Endodermal cell (in vitro differentiated cells): ENCODE measurements at regions not wholly inside any gene's neighbourhood (a gene's known extent, or its start where the extent isn't known, plus 50 kb on each side); places are given as distances from the start of the nearest gene placed in this dataset.

Experiments
- DNase-seq: peaks from one replicate; pipeline ENCODE4 v3.0.0-alpha.2; 2017
- H3K27ac ChIP-seq: 2 replicates; pipeline ENCODE4 v1.5.1; 2013; ENCODE audit warnings: mild to moderate bottlenecking, low read depth, low read length, moderate library complexity
- H3K27me3 ChIP-seq: 2 replicates; pipeline ENCODE4 v1.6.1; 2013; ENCODE audit warnings: mild to moderate bottlenecking, low read length, moderate library complexity; ENCODE audit not compliant: insufficient read depth, control insufficient read depth, poor library complexity, severe bottlenecking
- H3K36me3 ChIP-seq: 2 replicates; pipeline ENCODE4 v1.7.0; 2013; ENCODE audit warnings: mild to moderate bottlenecking, low read length, moderate library complexity; ENCODE audit not compliant: control insufficient read depth, insufficient read depth
- H3K4me1 ChIP-seq: one replicate; pipeline ENCODE4 v1.7.0; 2013; ENCODE audit warnings: low read length; ENCODE audit not compliant: control insufficient read depth, insufficient read depth
- H3K4me3 ChIP-seq: 2 replicates; pipeline ENCODE4 v1.5.1; 2013; ENCODE audit warnings: mild to moderate bottlenecking, low read length, moderate library complexity
- H3K9ac ChIP-seq: 2 replicates; pipeline ENCODE4 v1.6.1; 2013; ENCODE audit warnings: mild to moderate bottlenecking, low read length, moderate library complexity; ENCODE audit not compliant: poor library complexity, severe bottlenecking; ENCODE audit errors: extremely low read depth
- H3K9me3 ChIP-seq: 2 replicates; pipeline ENCODE4 v1.6.1; 2013; ENCODE audit warnings: mild to moderate bottlenecking, low read length, moderate library complexity; ENCODE audit not compliant: control insufficient read depth
- H3K27ac Mint-ChIP-seq: 2 replicates; pipeline ENCODE4 v1.8.0; 2020; ENCODE audit warnings: mixed read lengths
- H3K27me3 Mint-ChIP-seq: 2 replicates; pipeline ENCODE4 v1.8.0; 2021; ENCODE audit warnings: mild to moderate bottlenecking, mixed read lengths; ENCODE audit not compliant: insufficient read depth
- H3K36me3 Mint-ChIP-seq: 2 replicates; pipeline ENCODE4 v1.8.0; 2020; ENCODE audit warnings: low read depth, mixed read lengths
- H3K4me1 Mint-ChIP-seq: 2 replicates; pipeline ENCODE4 v1.8.0; 2020; ENCODE audit warnings: mixed read lengths
- H3K4me3 Mint-ChIP-seq: 2 replicates; pipeline ENCODE4 v1.8.0; 2020; ENCODE audit warnings: mild to moderate bottlenecking, moderate library complexity, mixed read lengths
- H3K9me3 Mint-ChIP-seq: 2 replicates; pipeline ENCODE4 v1.8.0; 2020; ENCODE audit warnings: mild to moderate bottlenecking, mixed read lengths
- WGBS, 2 experiments: methylation state at CpG; one replicate each; pipeline versions ENCODE4 v1.1.5 to v1.1.7; 2013; ENCODE audit warnings: missing lambda C conversion rate in 2 of 2, mixed read lengths in 1 of 2; ENCODE audit not compliant: insufficient coverage in 1 of 2, insufficient read length in 1 of 2; 5-methylcytosine and 5-hydroxymethylcytosine counted together
- TF ChIP-seq, protein P1 (sequence below): fragments of 200-600 bp; sonication (generic); conservative IDR thresholded peaks from 2 replicates; pipeline ENCODE4 v1.5.0; 2021; ENCODE audit warnings: antibody characterized with exemption, mild to moderate bottlenecking

DNA sequence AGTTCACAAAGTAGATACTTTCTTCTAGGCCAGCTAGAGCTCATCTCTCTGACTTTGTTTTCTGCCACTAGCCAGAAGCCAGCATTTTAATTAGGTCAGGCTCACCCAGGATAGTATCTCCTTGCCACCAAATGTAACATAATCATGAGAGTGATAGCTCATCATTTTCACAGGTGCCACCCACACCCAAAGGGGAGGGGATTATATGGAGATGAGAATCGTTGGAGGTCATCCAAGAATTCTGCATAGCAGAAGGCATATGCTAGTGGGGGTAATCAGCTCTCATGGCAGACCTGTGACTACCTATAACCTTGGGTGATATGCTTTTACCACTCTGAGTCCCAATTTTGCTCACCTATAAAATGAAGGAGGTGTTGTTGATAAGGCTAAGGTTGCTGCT is 523.0 kb downstream of the METTL15 start:
- H3K4me3 ChIP-seq = no peak overlapping the region
- Mint-ChIP-seq H3K9me3 (no peaks in the 10 kb centered on the region), H3K27ac (no peak overlapping the region), H3K36me3 (no peaks in the 10 kb centered on the region), H3K27me3 (peaks cover 2% of the 10 kb centered on the region), H3K4me1 (peaks cover 20% of the 10 kb centered on the region), H3K4me3 (no peak overlapping the region)
- no peak overlapping the region for H3K9ac ChIP-seq
- H3K27ac ChIP-seq = no peak overlapping the region
- H3K27me3 ChIP-seq = peaks cover 4% of the 10 kb centered on the region
- TF ChIP-seq, protein P1, sequence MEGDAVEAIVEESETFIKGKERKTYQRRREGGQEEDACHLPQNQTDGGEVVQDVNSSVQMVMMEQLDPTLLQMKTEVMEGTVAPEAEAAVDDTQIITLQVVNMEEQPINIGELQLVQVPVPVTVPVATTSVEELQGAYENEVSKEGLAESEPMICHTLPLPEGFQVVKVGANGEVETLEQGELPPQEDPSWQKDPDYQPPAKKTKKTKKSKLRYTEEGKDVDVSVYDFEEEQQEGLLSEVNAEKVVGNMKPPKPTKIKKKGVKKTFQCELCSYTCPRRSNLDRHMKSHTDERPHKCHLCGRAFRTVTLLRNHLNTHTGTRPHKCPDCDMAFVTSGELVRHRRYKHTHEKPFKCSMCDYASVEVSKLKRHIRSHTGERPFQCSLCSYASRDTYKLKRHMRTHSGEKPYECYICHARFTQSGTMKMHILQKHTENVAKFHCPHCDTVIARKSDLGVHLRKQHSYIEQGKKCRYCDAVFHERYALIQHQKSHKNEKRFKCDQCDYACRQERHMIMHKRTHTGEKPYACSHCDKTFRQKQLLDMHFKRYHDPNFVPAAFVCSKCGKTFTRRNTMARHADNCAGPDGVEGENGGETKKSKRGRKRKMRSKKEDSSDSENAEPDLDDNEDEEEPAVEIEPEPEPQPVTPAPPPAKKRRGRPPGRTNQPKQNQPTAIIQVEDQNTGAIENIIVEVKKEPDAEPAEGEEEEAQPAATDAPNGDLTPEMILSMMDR = no peak
- 59% methylated on average over 1 of the region's 1 CpG; no CpG with 5 or more reads in 1 of the 2 experiments for WGBS, 2 experiments
- peaks cover 6% of the 10 kb centered on the region for H3K4me1 ChIP-seq
- no peaks in the 10 kb centered on the region for H3K9me3 ChIP-seq
- no peak for DNase-seq
- H3K36me3 ChIP-seq = no peaks in the 10 kb centered on the region

DNA sequence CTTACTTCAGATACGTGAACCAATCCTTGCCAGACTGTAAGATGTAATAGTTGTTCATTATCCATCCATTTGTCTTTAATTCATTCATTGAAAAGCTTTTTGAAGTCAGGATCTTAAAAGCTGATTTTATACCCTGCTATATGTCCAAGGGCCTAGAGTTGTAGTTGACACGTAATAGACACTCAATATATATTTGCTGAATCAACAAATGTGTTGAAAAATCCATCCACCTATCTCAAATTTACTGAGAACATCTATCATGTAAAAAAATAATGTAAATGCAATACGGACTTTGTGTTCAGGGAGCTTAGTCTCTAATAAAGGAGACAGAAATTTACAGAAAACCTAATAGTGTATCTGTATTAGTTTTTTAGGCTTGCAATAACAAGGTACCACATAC is 521.0 kb downstream of the METTL15 start:
- H3K9me3 ChIP-seq = no peaks in the 10 kb centered on the region
- peaks cover 15% of the 10 kb centered on the region for H3K4me1 Mint-ChIP-seq
- H3K36me3 Mint-ChIP-seq = no peaks in the 10 kb centered on the region
- TF ChIP-seq, protein P1 = no peak
- no peak overlapping the region for H3K27ac Mint-ChIP-seq
- H3K9ac ChIP-seq = no peak overlapping the region
- H3K4me3 Mint-ChIP-seq = no peak overlapping the region
- peaks cover 6% of the 10 kb centered on the region for H3K4me1 ChIP-seq
- 91 to 100% methylated on average over 2 to 3 of the region's 3 CpGs for WGBS, 2 experiments
- no peak for DNase-seq
- peaks cover 2% of the 10 kb centered on the region for H3K27me3 Mint-ChIP-seq
- H3K9me3 Mint-ChIP-seq = peaks cover under 1% of the 10 kb centered on the region
- H3K27ac ChIP-seq = no peak overlapping the region
- no peak overlapping the region for H3K4me3 ChIP-seq
- no peaks in the 10 kb centered on the region for H3K36me3 ChIP-seq
- peaks cover 8% of the 10 kb centered on the region for H3K27me3 ChIP-seq

DNA sequence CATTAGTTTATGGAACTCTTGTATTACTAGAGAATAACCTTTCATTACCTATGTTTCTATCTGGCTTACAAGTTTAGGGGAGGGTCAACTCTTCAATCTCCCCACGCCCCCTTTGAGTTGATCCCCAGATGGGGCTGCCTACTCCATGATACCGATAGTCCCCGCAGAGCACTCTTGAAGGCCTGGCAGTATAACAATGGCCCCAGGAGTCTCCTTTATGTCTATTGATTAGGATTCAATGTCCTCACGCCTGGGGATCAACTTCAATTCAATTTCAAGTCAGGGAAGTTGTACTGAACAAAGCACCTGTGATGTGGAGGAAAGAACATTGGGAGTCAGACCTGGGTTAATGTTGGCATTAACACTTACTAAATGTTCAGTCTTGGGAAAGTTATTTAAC is 520.2 kb downstream of the METTL15 start:
- H3K4me3 Mint-ChIP-seq = no peak overlapping the region
- Histone ChIP-seq H3K36me3 (no peaks in the 10 kb centered on the region), H3K4me3 (no peak overlapping the region), H3K9ac (no peak overlapping the region), H3K9me3 (no peaks in the 10 kb centered on the region), H3K27ac (no peak overlapping the region), H3K4me1 (peaks cover 6% of the 10 kb centered on the region), H3K27me3 (peaks cover 8% of the 10 kb centered on the region)
- peaks cover 14% of the 10 kb centered on the region for H3K4me1 Mint-ChIP-seq
- no peak overlapping the region for H3K27ac Mint-ChIP-seq
- TF ChIP-seq, protein P1 = no peak
- peaks cover 2% of the 10 kb centered on the region for H3K27me3 Mint-ChIP-seq
- no peak for DNase-seq
- H3K36me3 Mint-ChIP-seq = no peaks in the 10 kb centered on the region
- 59 to 69% methylated on average over 2 to 4 of the region's 4 CpGs for WGBS, 2 experiments
- H3K9me3 Mint-ChIP-seq = peaks cover 2% of the 10 kb centered on the region
